Spleen (tissue), 11 donors: ENCODE measurements at regions not wholly inside any gene's neighbourhood (a gene's known extent, or its start where the extent isn't known, plus 50 kb on each side); places are given as distances from the start of the nearest gene placed in this dataset.

Experiments
- DNase-seq: peaks from one replicate; pipeline ENCODE4 v3.0.0-alpha.2; 2020
- H3K27ac ChIP-seq, 8 donors: fragments of 200-600 bp; sonication (generic) in 7 of 8; 1 replicate in 4 of 8; 2 replicates in 4 of 8; pipeline versions ENCODE4 v1.5.0 to v1.8.0; 2016 to 2021; ENCODE audit warnings: inconsistent platforms in 4 of 8, mild to moderate bottlenecking in 4 of 8, moderate library complexity in 1 of 8
- H3K27me3 ChIP-seq, 7 donors: fragments of 200-600 bp; sonication (generic) in 6 of 7; replicated peaks in 1 of 7; 1 replicate in 4 of 7; 2 replicates in 3 of 7; pipeline versions ENCODE4 v1.5.0 to v1.8.0; 2016 to 2021; ENCODE audit warnings: inconsistent platforms in 3 of 7, mild to moderate bottlenecking in 1 of 7
- H3K36me3 ChIP-seq, 6 donors: fragments of 200-600 bp; sonication (generic) in 5 of 6; 1 replicate in 4 of 6; 2 replicates in 2 of 6; pipeline versions ENCODE4 v1.5.0 to v1.8.0; 2016 to 2021; ENCODE audit warnings: inconsistent platforms in 2 of 6
- H3K4me1 ChIP-seq, 6 donors: fragments of 200-600 bp; sonication (generic) in 5 of 6; 1 replicate in 3 of 6; 2 replicates in 3 of 6; pipeline versions ENCODE4 v1.5.0 to v1.8.0; 2016 to 2021; ENCODE audit warnings: inconsistent platforms in 3 of 6
- H3K4me3 ChIP-seq, 8 donors: fragments of 200-600 bp; sonication (generic) in 7 of 8; 1 replicate in 4 of 8; 2 replicates in 4 of 8; pipeline versions ENCODE4 v1.5.0 to v1.8.0; 2016 to 2021; ENCODE audit warnings: inconsistent platforms in 4 of 8, mild to moderate bottlenecking in 4 of 8, moderate library complexity in 2 of 8
- H3K9me3 ChIP-seq, 8 donors: fragments of 200-600 bp; sonication (generic) in 7 of 8; 1 replicate in 4 of 8; 2 replicates in 4 of 8; pipeline versions ENCODE4 v1.5.0 to v1.8.0; 2016 to 2021; ENCODE audit warnings: inconsistent platforms in 4 of 8
- CTCF ChIP-seq, 11 experiments: fragments of 200-600 bp in 7 of 11; fragments of 450-650 bp in 4 of 11; sonication (generic) in 4 of 11; IDR thresholded peaks in 8 of 11; conservative IDR thresholded peaks in 3 of 11; 1 replicate in 7 of 11; 2 replicates in 4 of 11; pipeline versions ENCODE4 v1.4.0 to v1.8.0; 2016 to 2021; ENCODE audit warnings: antibody characterized with exemption in 11 of 11, inconsistent platforms in 4 of 11, mild to moderate bottlenecking in 1 of 11
- POLR2A ChIP-seq, 3 donors: fragments of 450-650 bp; IDR thresholded peaks; one replicate each; pipeline ENCODE4 v1.5.1; 2017; ENCODE audit warnings: antibody characterized with exemption in 3 of 3, mild to moderate bottlenecking in 1 of 3
- POLR2AphosphoS5 ChIP-seq, 3 donors: sonication (generic); formaldehyde crosslinking; IDR thresholded peaks; one replicate each; pipeline ENCODE4 v1.5.1; 2017; ENCODE audit warnings: antibody characterized with exemption in 3 of 3
- WGBS, 5 donors: extraction: QIAGEN DNeasy Blood & Tissue Kit in 3 of 5; methylation state at CpG; one replicate each; pipeline versions ENCODE4 v1.1.5 to v1.1.7; 2013 to 2018; 5-methylcytosine and 5-hydroxymethylcytosine counted together
- intact Hi-C: fragments of 100-400 bp; cut with DNase I; formaldehyde crosslinking; loops from one replicate; pipeline ENCODE4 v1.15.0; 2023; ENCODE audit warnings: low total_unique reads
- donor health status: healthy with polysubstance abuse.
- donor health status: DM: no; HTN: no; CAD: no; lungs with moderate emphysema.
- donor health status: DM: no; HTN: no; CAD: no.
- donor health status: Bipolar disorder and iron deficiency.
- donor health status: healthy.
- donor health status: DM: no; HTN: no; CAD: no.
- donor health status: DM: yes; HTN: yes; CAD: no.

GRCh38 chr13:82129281-82129680, 1753.0 kb downstream of the SLITRK1 start:
- Histone ChIP-seq H3K36me3 (no peaks in the 10 kb centered on the region), H3K4me1 (no peaks in the 10 kb centered on the region), H3K4me3 (no peak overlapping the region), H3K27me3 (no peaks in the 10 kb centered on the region), H3K27ac (no peak overlapping the region), H3K9me3 (peaks cover 0 to 8% (median 1%) of the 10 kb centered on the region in 8 donors)
- DNase-seq, result no peak
- WGBS, 5 donors, result 21 to 34% (median 31%) methylated on average over 1 of the region's 1 CpG
- TF ChIP-seq POLR2A (IDR thresholded peaks at IDR 0.05) (no peak), POLR2AphosphoS5 (IDR thresholded peaks at IDR 0.05) (no peak), CTCF (IDR thresholded peaks at IDR 0.05 in 8 of 11, conservative IDR thresholded peaks at IDR 0.05 in 3 of 11) (no peak)
- intact Hi-C loops, result no loop called here

GRCh38 chr13:82118589-82118988, 1763.7 kb downstream of the SLITRK1 start:
- WGBS, 5 donors, result 84 to 93% (median 86%) methylated on average over 5 of the region's 5 CpGs
- intact Hi-C loops, result no loop called here
- no peaks in the 10 kb centered on the region for H3K36me3 ChIP-seq
- H3K9me3 ChIP-seq, result peaks cover 0 to 19% (median 0%) of the 10 kb centered on the region in 8 donors
- DNase-seq, result no peak
- no peaks in the 10 kb centered on the region for H3K4me1 ChIP-seq
- no peaks in the 10 kb centered on the region for H3K27me3 ChIP-seq
- TF ChIP-seq POLR2A (IDR thresholded peaks at IDR 0.05) (no peak), CTCF (IDR thresholded peaks at IDR 0.05 in 8 of 11, conservative IDR thresholded peaks at IDR 0.05 in 3 of 11) (no peak), POLR2AphosphoS5 (IDR thresholded peaks at IDR 0.05) (no peak)
- H3K27ac ChIP-seq, result no peak overlapping the region
- no peak overlapping the region for H3K4me3 ChIP-seq

DNA sequence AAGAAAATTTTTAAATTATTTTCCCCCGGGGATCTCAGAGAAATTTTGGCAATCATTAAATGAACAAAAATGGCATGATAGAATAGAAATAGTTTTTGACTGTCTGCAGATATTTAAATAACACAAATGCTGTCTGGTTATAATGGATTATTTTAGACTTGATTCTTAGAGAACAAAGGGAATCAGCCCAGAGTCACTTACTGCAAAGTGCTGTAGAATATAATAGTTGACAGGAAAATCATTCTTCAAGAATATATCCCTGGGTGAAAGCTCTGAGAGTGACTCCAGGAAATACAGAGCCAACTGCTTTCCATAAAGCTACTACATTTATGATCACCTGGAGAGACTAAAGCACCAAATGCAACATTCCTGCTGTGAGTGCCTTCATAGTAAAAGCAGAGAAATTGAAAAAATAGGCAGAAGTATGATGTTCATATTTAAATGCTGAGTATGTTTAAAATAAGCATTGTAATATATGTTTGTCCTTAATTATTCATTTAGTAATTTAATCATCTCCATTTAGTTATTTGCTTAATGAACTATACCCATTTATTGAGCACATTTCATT, 1765.8 kb downstream of the SLITRK1 start:
- no peak for TF ChIP-seq CTCF (IDR thresholded peaks at IDR 0.05 in 8 of 11, conservative IDR thresholded peaks at IDR 0.05 in 3 of 11)
- no peak for TF ChIP-seq POLR2A (IDR thresholded peaks at IDR 0.05)
- TF ChIP-seq POLR2AphosphoS5 (IDR thresholded peaks at IDR 0.05), result no peak
- Histone ChIP-seq H3K9me3 (peaks cover 0 to 6% (median 0%) of the 10 kb centered on the region in 8 donors), H3K27ac (no peak overlapping the region), H3K27me3 (no peaks in the 10 kb centered on the region), H3K36me3 (no peaks in the 10 kb centered on the region), H3K4me3 (no peak overlapping the region), H3K4me1 (no peaks in the 10 kb centered on the region)
- DNase-seq, result no peak
- intact Hi-C loops, result no loop called here
- 89 to 100% (median 93%) methylated on average over 1 of the region's 1 CpG for WGBS, 5 donors

DNA sequence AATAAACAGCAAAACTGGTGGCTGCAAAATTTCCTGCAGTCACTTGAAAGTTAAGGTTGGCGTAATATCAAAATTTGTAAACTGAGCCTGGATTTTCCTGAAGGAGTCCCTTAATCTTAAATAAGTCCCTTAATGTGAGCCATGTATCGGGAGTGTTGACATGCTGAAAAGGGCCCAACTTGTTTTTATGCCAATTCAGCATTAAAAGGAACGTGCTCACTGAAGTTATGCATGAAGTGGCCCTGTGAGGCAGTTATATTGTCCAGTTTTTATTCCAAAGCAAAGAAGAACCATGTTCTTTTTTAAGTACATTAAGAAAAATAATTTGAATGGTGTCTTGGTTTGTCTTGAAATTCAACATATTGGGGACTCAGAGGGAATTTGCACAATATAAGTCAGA, 1766.9 kb downstream of the SLITRK1 start:
- H3K9me3 ChIP-seq, result peaks cover 0 to 6% (median 2%) of the 10 kb centered on the region in 8 donors
- no peaks in the 10 kb centered on the region for H3K36me3 ChIP-seq
- intact Hi-C loops, result no loop called here
- H3K27me3 ChIP-seq, result no peaks in the 10 kb centered on the region
- no peak for DNase-seq
- WGBS, 5 donors, result 82 to 95% (median 87%) methylated on average over 3 of the region's 3 CpGs
- no peaks in the 10 kb centered on the region for H3K4me1 ChIP-seq
- no peak for TF ChIP-seq POLR2A (IDR thresholded peaks at IDR 0.05)
- no peak for TF ChIP-seq CTCF (IDR thresholded peaks at IDR 0.05 in 8 of 11, conservative IDR thresholded peaks at IDR 0.05 in 3 of 11)
- TF ChIP-seq POLR2AphosphoS5 (IDR thresholded peaks at IDR 0.05), result no peak
- no peak overlapping the region for H3K27ac ChIP-seq
- H3K4me3 ChIP-seq, result no peak overlapping the region
